H1 (cell line): ENCODE measurements at regions not wholly inside any gene's neighbourhood (a gene's known extent, or its start where the extent isn't known, plus 50 kb on each side); places are given as distances from the start of the nearest gene placed in this dataset.

Experiments used
- CTCF ChIA-PET: fragments of 300-600 bp; sonication (Branson Sonifier 250); formaldehyde crosslinking; loops from one replicate; lab custom pipeline; 2021; ENCODE audit not compliant: partially characterized antibody; lab: Charles Lee
- POLR2A ChIA-PET: fragments of 300-600 bp; sonication (Branson Sonifier 250); formaldehyde crosslinking; loops from one replicate; lab custom pipeline; 2021; ENCODE audit warnings: inconsistent platforms; ENCODE audit not compliant: partially characterized antibody; lab: Charles Lee
- DNase-seq, 2 experiments: peaks; one replicate each; pipeline versions ENCODE4 v3.0.0 to v3.0.0-alpha.2; 2010 to 2022; ENCODE audit warnings: low spot score in 2 of 2, low read depth in 1 of 2, mixed read lengths in 1 of 2
- FAIRE-seq: peaks from 2 replicates; lab custom pipeline; 2011; peaks lifted over from hg19 to GRCh38; lab: Jason Lieb, UNC
- H2AFZ ChIP-seq: 2 replicates; pipeline ENCODE4 v1.8.1; 2012; ENCODE audit warnings: low read length, inconsistent platforms
- H2AK5ac ChIP-seq: 2 replicates; pipeline ENCODE4 v1.6.1; 2013; ENCODE audit warnings: low read depth, low read length
- H2BK120ac ChIP-seq: replicated peaks from 2 replicates; pipeline ENCODE3; 2013; ENCODE audit warnings: low read depth, low read length, inconsistent platforms
- H2BK12ac ChIP-seq: 2 replicates; pipeline ENCODE4 v1.6.1; 2013; ENCODE audit warnings: low read depth, low read length
- H2BK15ac ChIP-seq: 2 replicates; pipeline ENCODE4 v1.6.1; 2013; ENCODE audit warnings: low read length
- H2BK20ac ChIP-seq: 2 replicates; pipeline ENCODE4 v1.6.1; 2013; ENCODE audit warnings: low read length
- H2BK5ac ChIP-seq: 2 replicates; pipeline ENCODE4 v1.6.1; 2013; ENCODE audit warnings: low read depth, low read length
- H3K14ac ChIP-seq: 2 replicates; pipeline ENCODE4 v1.6.1; 2013; ENCODE audit warnings: inconsistent platforms; ENCODE audit not compliant: insufficient read length
- H3K18ac ChIP-seq: 2 replicates; pipeline ENCODE4 v1.6.1; 2013; ENCODE audit warnings: low read length; ENCODE audit errors: extremely low read depth
- H3K23ac ChIP-seq: 2 replicates; pipeline ENCODE4 v1.6.1; 2013; ENCODE audit warnings: inconsistent platforms; ENCODE audit not compliant: insufficient read length
- H3K23me2 ChIP-seq: 2 replicates; pipeline ENCODE4 v1.6.1; 2013; ENCODE audit warnings: low read depth, low read length
- H3K27ac ChIP-seq: 2 replicates; pipeline ENCODE4 v1.6.1; 2011; ENCODE audit warnings: low read depth, low read length, inconsistent platforms
- H3K27me3 ChIP-seq, 4 experiments: replicated peaks in 1 of 4; 1 replicate in 1 of 4; 2 replicates in 3 of 4; pipeline versions ENCODE4 v1.6.1 to v1.8.1; 2011 to 2013; ENCODE audit warnings: low read length in 3 of 4, mild to moderate bottlenecking in 3 of 4, inconsistent platforms in 2 of 4, mixed read lengths in 2 of 4, moderate library complexity in 1 of 4; ENCODE audit not compliant: control insufficient read depth in 3 of 4, insufficient read depth in 3 of 4; ENCODE audit errors: extremely low read depth in 1 of 4
- H3K36me3 ChIP-seq, 4 experiments: 2 replicates each; pipeline versions ENCODE4 v1.6.1 to v1.8.1; 2011 to 2013; ENCODE audit warnings: mild to moderate bottlenecking in 4 of 4, low read length in 3 of 4, moderate library complexity in 2 of 4, control low read depth in 1 of 4, inconsistent platforms in 1 of 4; ENCODE audit not compliant: insufficient read depth in 4 of 4, control insufficient read depth in 2 of 4
- H3K4ac ChIP-seq: replicated peaks from 2 replicates; pipeline ENCODE3; 2013; ENCODE audit warnings: low read length, low read depth, mixed read lengths, inconsistent platforms; ENCODE audit not compliant: insufficient read length
- H3K4me1 ChIP-seq, 4 experiments: replicated peaks in 1 of 4; 1 replicate in 1 of 4; 2 replicates in 3 of 4; pipeline versions ENCODE4 v1.6.1 to v1.8.1; 2011 to 2013; ENCODE audit warnings: low read length in 3 of 4, inconsistent platforms in 2 of 4, mixed read lengths in 1 of 4; ENCODE audit not compliant: insufficient read depth in 4 of 4, control insufficient read depth in 3 of 4
- H3K4me2 ChIP-seq, 2 experiments: 2 replicates each; pipeline versions ENCODE4 v1.6.1 to v1.8.1; 2011 to 2013; ENCODE audit warnings: low read depth in 2 of 2, low read length in 2 of 2, control low read depth in 1 of 2, inconsistent platforms in 1 of 2, mild to moderate bottlenecking in 1 of 2; ENCODE audit not compliant: insufficient read depth in 1 of 2
- H3K4me3 ChIP-seq, 4 experiments: fragments of 200-600, 300-600 bp in 1 of 4; sonication (generic), shearing (Covaris generic), sonication (Bioruptor Twin) in 1 of 4; 2 replicates each; pipeline versions ENCODE4 v1.5.1 to v1.8.1; 2011 to 2016; ENCODE audit warnings: low read length in 4 of 4, low read depth in 3 of 4, control low read depth in 2 of 4, inconsistent platforms in 2 of 4, mild to moderate bottlenecking in 2 of 4, mixed read lengths in 1 of 4, moderate library complexity in 1 of 4; ENCODE audit not compliant: insufficient read depth in 2 of 4; ENCODE audit errors: extremely low read depth in 1 of 4
- H3K56ac ChIP-seq: replicated peaks from 2 replicates; pipeline ENCODE3; 2013; ENCODE audit warnings: low read depth, mild to moderate bottlenecking, mixed read lengths, low read length, inconsistent platforms; ENCODE audit not compliant: insufficient read length
- H3K79me1 ChIP-seq: 2 replicates; pipeline ENCODE4 v1.6.1; 2013; ENCODE audit warnings: low read depth, low read length, control low read depth
- H3K79me2 ChIP-seq, 2 experiments: 2 replicates each; pipeline versions ENCODE4 v1.6.1 to v1.8.1; 2012 to 2013; ENCODE audit warnings: low read length in 2 of 2, mild to moderate bottlenecking in 2 of 2, inconsistent platforms in 1 of 2; ENCODE audit not compliant: insufficient read depth in 2 of 2, control insufficient read depth in 1 of 2
- H3K9ac ChIP-seq, 4 experiments: replicated peaks in 1 of 4; 1 replicate in 1 of 4; 2 replicates in 3 of 4; pipeline versions ENCODE4 v1.6.1 to v1.8.1; 2011 to 2013; ENCODE audit warnings: low read depth in 3 of 4, low read length in 3 of 4, control low read depth in 2 of 4, mild to moderate bottlenecking in 2 of 4, moderate library complexity in 2 of 4, inconsistent platforms in 1 of 4; ENCODE audit errors: extremely low read depth in 1 of 4
- H3K9me3 ChIP-seq, 2 experiments: 2 replicates each; pipeline versions ENCODE4 v1.6.1 to v1.8.1; 2012 to 2013; ENCODE audit warnings: mild to moderate bottlenecking in 2 of 2, moderate library complexity in 2 of 2, control low read depth in 1 of 2, inconsistent platforms in 1 of 2, low read depth in 1 of 2, low read length in 1 of 2, mixed read lengths in 1 of 2; ENCODE audit not compliant: insufficient read depth in 2 of 2
- H4K20me1 ChIP-seq, 2 experiments: replicated peaks in 1 of 2; 2 replicates each; pipeline versions ENCODE3 to v1.8.1; 2011 to 2013; ENCODE audit warnings: inconsistent platforms in 2 of 2, low read length in 2 of 2, mild to moderate bottlenecking in 1 of 2; ENCODE audit not compliant: insufficient read depth in 2 of 2, control insufficient read depth in 1 of 2
- H4K5ac ChIP-seq: 2 replicates; pipeline ENCODE4 v1.6.1; 2013; ENCODE audit warnings: low read length, low read depth, mixed read lengths, inconsistent platforms; ENCODE audit not compliant: insufficient read length
- H4K8ac ChIP-seq: 2 replicates; pipeline ENCODE4 v1.8.0; 2013; ENCODE audit warnings: mild to moderate bottlenecking, moderate library complexity, low read length, inconsistent platforms; ENCODE audit not compliant: insufficient read depth; ENCODE audit errors: extremely low read depth
- H4K91ac ChIP-seq: replicated peaks from 2 replicates; pipeline ENCODE3; 2013; ENCODE audit warnings: low read length, mixed read lengths, inconsistent platforms; ENCODE audit not compliant: insufficient read length
- EZH2 ChIP-seq: fragments of 200-600 bp; sonication (generic); IDR thresholded peaks from 2 replicates; pipeline ENCODE4 v1.7.1; 2012; ENCODE audit warnings: low read depth, mild to moderate bottlenecking, moderate library complexity, low read length, inconsistent platforms; ENCODE audit not compliant: severe bottlenecking
- GTF2F1 ChIP-seq: IDR thresholded peaks from 2 replicates; pipeline ENCODE4 v1.6.1; 2012; ENCODE audit warnings: low read depth, low read length, improper control_type of control experiment, borderline replicate concordance
- RXRA ChIP-seq: IDR thresholded peaks from 2 replicates; pipeline ENCODE4 v1.6.1; 2011; ENCODE audit warnings: low read depth, mild to moderate bottlenecking, low read length, moderate library complexity; ENCODE audit not compliant: insufficient read depth
- WGBS, 2 experiments: shearing (Covaris generic) in 1 of 2; methylation state at CpG; one replicate each; pipeline versions ENCODE4 v1.1.6 to v1.1.7; 2013 to 2015; ENCODE audit warnings: low lambda C conversion rate in 2 of 2, mixed read lengths in 2 of 2, inconsistent platforms in 1 of 2, low coverage in 1 of 2, missing lambda C conversion rate in 1 of 2; ENCODE audit not compliant: insufficient replicate concordance in 2 of 2, insufficient coverage in 1 of 2, insufficient read length in 1 of 2; ENCODE audit errors: extremely low coverage in 1 of 2, missing lambda C conversion rate in 1 of 2; 5-methylcytosine and 5-hydroxymethylcytosine counted together

DNA sequence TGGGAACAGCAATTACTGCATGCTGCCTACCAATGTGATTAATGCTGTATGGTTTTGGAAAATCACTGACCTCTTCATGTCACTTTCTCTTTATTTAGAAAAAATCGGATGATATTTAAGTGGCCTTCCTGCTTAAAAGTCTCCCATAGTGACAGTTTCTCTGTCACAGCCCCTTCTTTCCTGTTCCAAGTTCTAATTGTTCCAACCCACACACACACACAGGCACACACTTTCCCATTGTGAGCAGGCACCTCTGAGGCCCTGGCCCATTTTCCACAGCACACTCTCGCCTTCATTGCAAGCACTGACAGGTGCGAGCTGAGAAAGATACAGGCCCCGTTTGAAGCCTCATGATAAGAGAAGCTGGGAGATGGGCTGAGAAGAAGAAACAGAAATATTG is 505.9 kb downstream of the HS3ST4 start:
- Histone ChIP-seq H2BK5ac (no peak overlapping the region), H3K23ac (no peak overlapping the region), H3K56ac (no peak overlapping the region), H2AK5ac (no peak overlapping the region), H4K8ac (no peak overlapping the region), H3K23me2 (no peaks in the 10 kb centered on the region; the same call in 1 of the 2 replicates), H4K20me1 (no peaks in the 10 kb centered on the region), H3K9me3 (no peaks in the 10 kb centered on the region), H3K79me1 (no peaks in the 10 kb centered on the region), H3K27me3 (no peaks in the 10 kb centered on the region), H2BK12ac (peak overlapping the region; percentile 62; the same call in 1 of the 2 replicates), H3K27ac (no peak overlapping the region), H2BK15ac (no peak overlapping the region), H3K18ac (no peak overlapping the region), H2BK20ac (no peak overlapping the region), H3K79me2 (no peaks in the 10 kb centered on the region)
- FAIRE-seq, result no peak
- POLR2A ChIA-PET, result no interaction called here
- TF ChIP-seq GTF2F1 (no peak), EZH2 (no peak), RXRA (no peak)
- TF ChIP-seq, all 59 proteins: peak for 0
- H3K4me3 ChIP-seq, result no peak overlapping the region
- no peaks in the 10 kb centered on the region for H3K36me3 ChIP-seq
- H3K14ac ChIP-seq, result no peak overlapping the region
- no peak overlapping the region for H4K91ac ChIP-seq
- no peak overlapping the region for H3K9ac ChIP-seq
- WGBS, 2 experiments, result 84% methylated on average over 4 of the region's 4 CpGs; no CpG with 5 or more reads in 1 of the 2 experiments
- H3K4ac ChIP-seq, result no peak overlapping the region
- peaks cover 0 to 2% (median 0%) of the 10 kb centered on the region in 4 experiments; a peak in 1 of 7 replicates for H3K4me1 ChIP-seq
- H2BK120ac ChIP-seq, result no peak overlapping the region
- no peak overlapping the region for H3K4me2 ChIP-seq
- no peak overlapping the region for H2AFZ ChIP-seq
- H4K5ac ChIP-seq, result no peak overlapping the region
- DNase-seq, result no peak
- CTCF ChIA-PET, result interaction anchor here (0.6 to 1.3 kb wide), 2 partner anchors 17 to 1469 kb away, joined by 3 read pairs; no protein-coding TSS in a partner anchor
